ENCODE measurements at regions not wholly inside any gene's neighbourhood (a gene's known extent, or its start where the extent isn't known, plus 50 kb on each side); places are given as distances from the start of the nearest gene placed in this dataset.
"Not testable (repeated sequence)": the region's sequence is repeated elsewhere in the genome, so short reads cannot be mapped to it uniquely, and the experiment has no call there.

GRCh38 chr20:29881107-29881506 is 1376.4 kb upstream of the DEFB115 start:
- TF ChIP-seq SNAI2 (CRISPR knock-in tag; IDR thresholded peaks at IDR 0.05); PATZ1 (CRISPR knock-in tag; IDR thresholded peaks at IDR 0.05; ENCODE audit: borderline replicate concordance); POU6F1 (CRISPR knock-in tag; IDR thresholded peaks at IDR 0.05; ENCODE audit: borderline replicate concordance, low read depth): not testable (repeated sequence)

Data from SK-N-SH treated with all-trans-retinoic acid at 6 μM for 48 hours (cell line).